GM19328 (cell line): ENCODE measurements at regions not wholly inside any gene's neighbourhood (a gene's known extent, or its start where the extent isn't known, plus 50 kb on each side); places are given as distances from the start of the nearest gene placed in this dataset.

Experiments used
- ATAC-seq: cut with Tn5 transposase; IDR thresholded peaks from one replicate; pipeline ENCODE4 v1.9.1; 2021; ENCODE audit warnings: mild to moderate bottlenecking, moderate library complexity; ENCODE audit not compliant: unreplicated experiment

- no peak for ATAC-seq
Observed at GRCh38 chr13:74622284-74622683, 488.1 kb upstream of the KLF12 start.

DNA sequence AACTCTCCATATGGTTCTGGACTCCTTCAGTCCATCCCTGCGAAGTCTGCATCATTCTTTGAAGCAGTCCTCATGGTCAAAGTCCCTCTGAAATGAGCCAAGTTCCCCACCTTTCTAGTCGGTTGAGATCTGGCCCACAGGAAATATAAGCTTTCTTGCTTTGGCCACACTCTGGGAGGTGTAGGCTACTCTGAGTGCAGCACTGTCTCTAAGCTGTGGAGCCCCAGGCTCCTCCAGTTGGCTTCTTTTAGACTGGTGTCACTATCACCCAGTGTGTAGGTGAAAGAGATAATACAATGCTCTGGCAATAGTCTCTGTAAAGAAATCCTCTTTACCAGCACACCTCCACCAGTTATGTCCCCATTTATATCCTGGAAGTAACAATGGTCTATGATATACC, 486.5 kb upstream of the KLF12 start:
- ATAC-seq = no peak

DNA sequence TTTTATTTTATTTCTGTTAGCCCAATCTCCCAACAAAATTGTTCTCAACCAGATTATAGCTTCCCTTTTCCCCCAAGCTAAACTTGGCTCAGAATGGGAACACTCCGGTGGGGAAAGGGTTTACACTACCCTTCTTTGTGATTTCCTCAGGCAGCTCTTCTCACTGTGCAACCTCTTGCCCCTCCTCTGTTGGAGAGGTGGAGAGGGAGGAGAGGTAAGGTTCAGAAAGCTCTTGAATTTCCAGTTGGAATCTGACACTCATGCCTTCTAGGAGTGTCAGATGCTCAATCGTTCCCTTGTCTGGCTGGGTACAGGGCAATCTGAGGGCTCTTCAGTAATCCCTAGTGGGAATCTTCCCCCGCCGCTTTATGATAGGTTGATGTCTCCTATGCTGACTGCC, 486.1 kb upstream of the KLF12 start:
- ATAC-seq = no peak

DNA sequence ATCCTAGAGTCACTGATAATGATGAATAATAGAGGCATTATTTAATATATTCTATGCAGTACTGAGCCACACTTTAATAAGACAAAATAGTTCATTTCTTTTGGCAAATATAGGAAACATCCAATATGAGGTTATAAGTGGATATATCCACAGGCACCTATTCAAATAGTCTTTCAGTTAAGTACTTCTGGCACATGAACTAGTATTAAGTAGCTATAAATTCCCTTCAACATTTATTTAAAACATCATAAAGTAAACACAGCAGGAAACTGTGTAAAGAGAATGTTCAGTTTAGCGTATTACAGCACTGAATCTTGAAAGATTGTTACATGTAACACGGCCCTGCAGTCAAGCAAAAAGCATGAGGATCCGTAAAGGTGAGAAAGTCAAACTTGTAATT, 463.3 kb upstream of the KLF12 start:
- ATAC-seq = no peak

- ATAC-seq = no peak
Observed at GRCh38 chr13:74596691-74597090, 462.5 kb upstream of the KLF12 start.

GRCh38 chr13:74593688-74594087, 459.5 kb upstream of the KLF12 start:
- ATAC-seq = no peak

- ATAC-seq = no peak
Observed at GRCh38 chr13:74586847-74587246, 452.6 kb upstream of the KLF12 start.

DNA sequence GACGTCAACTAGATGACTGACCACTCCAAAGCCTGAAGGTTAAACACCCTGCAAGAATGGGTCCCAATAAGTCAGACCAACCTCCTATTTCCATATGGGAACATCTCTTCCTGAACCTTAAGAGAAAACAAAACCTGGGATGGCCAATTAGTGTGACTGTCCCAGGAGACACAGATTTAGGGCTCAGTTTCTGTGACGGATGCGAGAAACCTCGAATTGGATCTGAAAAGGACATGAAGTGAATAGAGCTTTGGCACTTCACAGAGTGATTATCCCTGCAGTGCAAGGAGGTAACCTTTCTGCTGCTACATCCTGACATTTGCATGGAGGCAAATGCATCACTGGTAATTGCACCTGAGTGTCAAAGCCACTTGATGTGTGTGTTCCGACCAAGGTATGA, 442.2 kb upstream of the KLF12 start:
- no peak for ATAC-seq

- no peak for ATAC-seq
Observed at GRCh38 chr13:74575729-74576125, 441.5 kb upstream of the KLF12 start.

- ATAC-seq = no peak
Observed at GRCh38 chr13:74574964-74575728, 440.9 kb upstream of the KLF12 start.

- no peak for ATAC-seq
Observed at GRCh38 chr13:74573654-74574053, 439.4 kb upstream of the KLF12 start.

DNA sequence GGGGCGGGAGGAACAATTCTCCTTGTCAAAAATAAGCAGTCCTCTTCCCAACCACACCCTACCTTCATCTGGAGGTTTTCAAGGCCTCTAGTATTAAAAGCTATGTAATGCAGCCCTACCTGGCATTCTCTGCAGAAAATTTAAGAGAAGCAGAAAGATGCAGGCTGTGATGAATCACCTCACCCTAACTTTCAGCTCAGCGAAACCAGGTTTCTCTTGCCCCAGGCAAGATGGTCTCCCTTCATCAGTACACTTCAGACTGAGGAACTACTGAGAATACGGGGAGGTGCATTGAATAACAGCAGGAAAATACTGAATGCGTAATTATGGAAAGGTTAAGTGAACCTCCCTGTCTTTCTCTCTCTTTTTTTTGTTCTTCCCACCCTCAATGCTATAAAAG, 437.6 kb upstream of the KLF12 start:
- no peak for ATAC-seq

- no peak for ATAC-seq
Observed at GRCh38 chr13:74570834-74571233, 436.6 kb upstream of the KLF12 start.

DNA sequence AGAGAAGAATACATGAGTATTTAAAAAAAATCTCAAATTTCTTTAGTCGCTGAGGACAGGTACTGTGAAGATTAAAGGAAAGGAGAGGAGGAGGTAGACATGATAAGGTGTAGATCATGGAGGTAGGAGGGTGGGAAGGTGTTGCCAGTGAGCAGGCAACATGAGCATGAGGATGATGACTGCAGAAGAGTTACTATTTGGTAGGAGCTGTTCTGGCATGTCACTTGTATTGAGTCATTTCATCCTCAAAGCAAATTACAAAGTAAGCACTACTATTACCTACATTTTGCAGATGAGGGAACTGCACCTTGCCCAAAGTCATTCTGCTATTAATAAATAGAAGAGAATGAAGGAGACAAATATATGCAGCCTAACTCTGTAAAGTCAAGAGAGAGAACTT, 435.8 kb upstream of the KLF12 start:
- ATAC-seq = no peak

DNA sequence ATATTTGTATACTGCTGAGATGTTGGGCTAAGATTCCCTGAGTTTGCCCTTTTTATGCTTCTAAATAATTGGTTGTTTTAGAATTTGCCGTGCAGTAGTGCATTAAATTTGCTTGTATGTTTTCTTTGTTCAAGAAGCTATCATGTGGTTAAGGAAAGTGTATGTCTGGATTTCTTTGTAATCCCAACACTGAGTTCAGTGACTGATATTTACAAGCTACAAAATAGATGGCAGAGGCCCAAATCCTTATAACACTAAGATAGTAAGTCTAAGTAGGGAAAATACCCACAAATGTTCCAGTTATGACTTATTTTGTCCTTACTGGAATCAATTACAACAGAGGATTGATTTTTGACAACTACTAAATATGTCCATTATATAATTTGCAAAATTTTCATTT, 435.0 kb upstream of the KLF12 start:
- ATAC-seq = no peak

GRCh38 chr13:74567485-74567884, 433.3 kb upstream of the KLF12 start:
- ATAC-seq = no peak

- ATAC-seq = no peak
Observed at GRCh38 chr13:74562381-74562780, 428.2 kb upstream of the KLF12 start.

GRCh38 chr13:74561155-74561554, 427.0 kb upstream of the KLF12 start:
- no peak for ATAC-seq

DNA sequence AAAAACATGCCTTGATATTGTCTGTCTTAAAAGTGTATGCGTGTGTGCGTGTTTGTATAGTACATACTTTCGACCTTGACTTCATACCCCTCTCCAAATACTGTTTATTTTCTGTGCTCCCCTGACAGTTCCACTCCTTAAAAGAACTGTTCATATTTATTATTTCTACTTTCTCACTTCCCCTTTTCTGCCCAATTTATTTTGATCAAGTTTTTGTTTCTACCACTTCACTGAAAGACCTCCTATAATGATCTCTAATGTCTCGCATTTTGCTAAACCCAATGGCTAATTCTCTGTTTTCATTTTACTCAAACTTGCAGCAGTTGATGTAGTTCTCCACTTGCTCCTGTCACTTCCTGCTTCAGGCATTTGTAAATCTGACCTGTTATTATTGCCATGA, 426.1 kb upstream of the KLF12 start:
- ATAC-seq = peak; percentile 52

- no peak for ATAC-seq
Observed at GRCh38 chr13:74557870-74558269, 423.7 kb upstream of the KLF12 start.

DNA sequence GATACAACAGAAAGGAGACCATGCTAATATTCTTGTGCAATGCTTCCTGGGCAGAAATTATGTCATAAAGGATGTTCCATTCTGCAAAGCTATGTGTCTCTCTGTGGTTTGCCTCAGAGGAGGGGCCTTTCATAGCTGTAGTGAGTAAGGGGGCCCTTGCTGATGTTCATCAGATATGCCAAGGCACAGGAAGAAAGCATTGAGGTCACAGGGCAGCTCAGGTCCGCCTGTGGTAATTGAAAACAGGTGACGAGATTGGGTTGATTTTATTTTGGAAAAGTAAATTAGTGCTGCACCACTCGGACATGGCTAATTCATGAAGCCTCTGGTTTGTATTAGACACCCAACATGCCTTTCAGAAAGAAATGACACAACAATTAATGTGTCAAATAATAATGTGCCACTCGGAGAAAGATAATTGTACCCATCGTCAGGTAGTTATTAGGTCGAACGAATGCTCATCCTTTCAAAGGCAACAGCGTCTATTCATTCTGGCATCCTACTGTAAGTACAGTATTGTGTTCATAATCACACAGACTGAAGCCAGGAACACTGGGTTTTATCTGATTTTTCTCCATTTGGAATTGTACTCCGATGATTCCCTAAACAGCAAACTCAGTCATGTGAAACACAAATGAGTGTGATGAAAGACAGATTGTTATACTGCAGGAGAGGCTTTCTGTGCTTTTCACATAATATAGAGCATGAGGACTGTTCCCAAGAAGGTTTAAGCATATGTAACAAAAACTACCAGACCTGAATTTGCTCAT, 421.6 kb upstream of the KLF12 start:
- no peak for ATAC-seq

- ATAC-seq = no peak
Observed at GRCh38 chr13:74555276-74555625, 421.0 kb upstream of the KLF12 start.
